ENCODE measurements at regions not wholly inside any gene's neighbourhood (a gene's known extent, or its start where the extent isn't known, plus 50 kb on each side); places are given as distances from the start of the nearest gene placed in this dataset.
"Not testable (repeated sequence)": the region's sequence is repeated elsewhere in the genome, so short reads cannot be mapped to it uniquely, and the experiment has no call there.

DNA sequence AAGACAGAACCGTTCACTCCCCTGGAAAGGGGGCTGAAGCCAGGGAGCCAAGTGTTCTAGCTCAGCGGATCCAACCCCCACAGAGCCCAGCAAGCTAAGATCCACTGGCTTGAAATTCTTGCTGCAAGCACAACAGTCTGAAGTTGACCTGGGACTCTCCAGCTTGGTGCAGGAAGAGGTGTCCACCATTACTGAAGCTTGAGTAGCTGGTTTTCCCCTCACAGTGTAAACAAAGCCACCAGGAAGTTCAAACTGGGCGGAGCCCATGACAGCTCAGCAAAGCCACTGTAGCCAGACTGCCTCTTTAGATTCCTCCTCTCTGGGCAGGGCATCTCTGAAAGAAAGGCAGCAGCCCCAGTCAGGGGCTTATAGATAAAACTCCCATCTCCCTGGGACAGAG is 132.8 kb upstream of the SPRED1 start:
- TF ChIP-seq, protein P1, sequence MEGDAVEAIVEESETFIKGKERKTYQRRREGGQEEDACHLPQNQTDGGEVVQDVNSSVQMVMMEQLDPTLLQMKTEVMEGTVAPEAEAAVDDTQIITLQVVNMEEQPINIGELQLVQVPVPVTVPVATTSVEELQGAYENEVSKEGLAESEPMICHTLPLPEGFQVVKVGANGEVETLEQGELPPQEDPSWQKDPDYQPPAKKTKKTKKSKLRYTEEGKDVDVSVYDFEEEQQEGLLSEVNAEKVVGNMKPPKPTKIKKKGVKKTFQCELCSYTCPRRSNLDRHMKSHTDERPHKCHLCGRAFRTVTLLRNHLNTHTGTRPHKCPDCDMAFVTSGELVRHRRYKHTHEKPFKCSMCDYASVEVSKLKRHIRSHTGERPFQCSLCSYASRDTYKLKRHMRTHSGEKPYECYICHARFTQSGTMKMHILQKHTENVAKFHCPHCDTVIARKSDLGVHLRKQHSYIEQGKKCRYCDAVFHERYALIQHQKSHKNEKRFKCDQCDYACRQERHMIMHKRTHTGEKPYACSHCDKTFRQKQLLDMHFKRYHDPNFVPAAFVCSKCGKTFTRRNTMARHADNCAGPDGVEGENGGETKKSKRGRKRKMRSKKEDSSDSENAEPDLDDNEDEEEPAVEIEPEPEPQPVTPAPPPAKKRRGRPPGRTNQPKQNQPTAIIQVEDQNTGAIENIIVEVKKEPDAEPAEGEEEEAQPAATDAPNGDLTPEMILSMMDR (IDR thresholded peaks at IDR 0.05), result not testable (repeated sequence)
- not testable (repeated sequence) for TF ChIP-seq POLR2A (IDR thresholded peaks at IDR 0.05)

Measured in Peyer's patch (tissue), 4 donors.